HepG2 (cell line): ENCODE measurements at regions not wholly inside any gene's neighbourhood (a gene's known extent, or its start where the extent isn't known, plus 50 kb on each side); places are given as distances from the start of the nearest gene placed in this dataset.

Experiments used
- FOSL1 ChIP-seq: sonication (generic); formaldehyde crosslinking; IDR thresholded peaks from 2 replicates; pipeline ENCODE4 v1.9.0; 2021; ENCODE audit warnings: missing genetic modification reagents, borderline replicate concordance
- IKZF5 ChIP-seq: IDR thresholded peaks from 2 replicates; pipeline ENCODE4 v1.6.1; 2018; ENCODE audit warnings: missing genetic modification reagents, mild to moderate bottlenecking, missing compliant biosample characterization
- JARID2 ChIP-seq: sonication (generic); formaldehyde crosslinking; IDR thresholded peaks from 2 replicates; pipeline ENCODE4 v1.8.1; 2023; ENCODE audit warnings: missing genetic modification reagents, inconsistent platforms; ENCODE audit not compliant: insufficient replicate concordance
- KIAA2018 ChIP-seq: sonication (generic); formaldehyde crosslinking; IDR thresholded peaks from 2 replicates; pipeline ENCODE4 v1.5.0; 2020; ENCODE audit warnings: mild to moderate bottlenecking, missing genetic modification reagents, borderline replicate concordance
- MBD4 ChIP-seq: IDR thresholded peaks from 2 replicates; pipeline ENCODE4 v1.6.1; 2012; ENCODE audit warnings: low read length, inconsistent platforms, borderline replicate concordance
- MEIS1 ChIP-seq: sonication (generic); formaldehyde crosslinking; IDR thresholded peaks from 2 replicates; pipeline ENCODE4 v1.9.0; 2021; ENCODE audit warnings: mild to moderate bottlenecking, missing genetic modification reagents, moderate library complexity, borderline replicate concordance
- NCOA2 ChIP-seq: sonication (generic); formaldehyde crosslinking; IDR thresholded peaks from 2 replicates; pipeline ENCODE4 v1.8.0; 2022; ENCODE audit warnings: inconsistent platforms
- NFE2L1 ChIP-seq: sonication (generic); formaldehyde crosslinking; IDR thresholded peaks from 2 replicates; pipeline ENCODE4 v1.4.0; 2020; ENCODE audit warnings: missing genetic modification reagents, mild to moderate bottlenecking, borderline replicate concordance
- PRPF4 ChIP-seq: fragments of 200-400 bp; formaldehyde crosslinking; IDR thresholded peaks from 2 replicates; pipeline ENCODE4 v1.6.1; 2016; ENCODE audit warnings: low read length, low read depth; ENCODE audit not compliant: poor library complexity, severe bottlenecking
- SMAD9 ChIP-seq: sonication (generic); formaldehyde crosslinking; IDR thresholded peaks from 2 replicates; pipeline ENCODE4 v1.5.1; 2020; ENCODE audit warnings: mild to moderate bottlenecking, missing genetic modification reagents
- SRSF1 ChIP-seq: fragments of 200-400 bp; formaldehyde crosslinking; optimal IDR thresholded peaks from 2 replicates; pipeline ENCODE3; 2017; ENCODE audit warnings: mild to moderate bottlenecking, low read depth, low read length, moderate library complexity
- ZBTB49 ChIP-seq: sonication (generic); formaldehyde crosslinking; IDR thresholded peaks from 2 replicates; pipeline ENCODE4 v1.4.0; 2020; ENCODE audit warnings: missing genetic modification reagents, borderline replicate concordance
- ZKSCAN8 ChIP-seq: IDR thresholded peaks from 2 replicates; pipeline ENCODE4 v1.6.1; 2016; ENCODE audit warnings: borderline replicate concordance, missing genetic modification reagents, missing compliant biosample characterization
- ZNF124 ChIP-seq: sonication (generic); formaldehyde crosslinking; IDR thresholded peaks from 2 replicates; pipeline ENCODE4 v1.4.0; 2020; ENCODE audit warnings: missing genetic modification reagents
- ZNF430 ChIP-seq: sonication (generic); formaldehyde crosslinking; IDR thresholded peaks from 2 replicates; pipeline ENCODE4 v1.9.0; 2021; ENCODE audit warnings: mild to moderate bottlenecking, missing genetic modification reagents
- ZNF44 ChIP-seq: sonication (generic); formaldehyde crosslinking; IDR thresholded peaks from 2 replicates; pipeline ENCODE4 v1.5.1; 2020; ENCODE audit warnings: mild to moderate bottlenecking, missing genetic modification reagents
- ZNF441 ChIP-seq: sonication (generic); formaldehyde crosslinking; IDR thresholded peaks from 2 replicates; pipeline ENCODE4 v1.7.0; 2021; ENCODE audit warnings: missing genetic modification reagents, borderline replicate concordance
- ZNF468 ChIP-seq: sonication (generic); formaldehyde crosslinking; IDR thresholded peaks from 2 replicates; pipeline ENCODE4 v1.8.0; 2022; ENCODE audit warnings: mild to moderate bottlenecking, moderate library complexity, missing genetic modification reagents
- ZNF616 ChIP-seq: sonication (generic); formaldehyde crosslinking; IDR thresholded peaks from 2 replicates; pipeline ENCODE4 v1.5.0; 2020; ENCODE audit warnings: low read depth, mild to moderate bottlenecking, missing genetic modification reagents
- ZNF841 ChIP-seq: sonication (generic); formaldehyde crosslinking; IDR thresholded peaks from 2 replicates; pipeline ENCODE4 v1.8.1; 2023; ENCODE audit warnings: missing genetic modification reagents, borderline replicate concordance

GRCh38 chr11:93922830-93923229 is 72.4 kb upstream of the VSTM5 start (continued):
- TF ChIP-seq ZNF44 (CRISPR knock-in tag), result no peak
- no peak for TF ChIP-seq ZNF430
- no peak for TF ChIP-seq KIAA2018 (CRISPR knock-in tag)
- TF ChIP-seq FOSL1 (CRISPR knock-in tag), result no peak
- no peak for TF ChIP-seq SRSF1
- no peak for TF ChIP-seq MBD4
- peak; percentile 27; the same call in 1 of the 2 replicates for TF ChIP-seq ZNF441
- TF ChIP-seq MEIS1 (CRISPR knock-in tag), result no peak
- no peak for TF ChIP-seq ZNF616
- 0 out of 2 replicates have a peak, but pooled peaks have one; percentile 49 for TF ChIP-seq IKZF5
- TF ChIP-seq ZBTB49 (CRISPR knock-in tag), result no peak
- TF ChIP-seq ZKSCAN8 (CRISPR knock-in tag), result 0 out of 2 replicates have a peak, but pooled peaks have one; percentile 18
- TF ChIP-seq JARID2 (CRISPR knock-in tag), result no peak
- no peak for TF ChIP-seq NFE2L1 (CRISPR knock-in tag)
- TF ChIP-seq NCOA2 (CRISPR knock-in tag), result peak; percentile 45; the same call in 1 of the 2 replicates
- TF ChIP-seq PRPF4, result no peak
- TF ChIP-seq ZNF841, result no peak
- TF ChIP-seq SMAD9 (CRISPR knock-in tag), result no peak
- no peak for TF ChIP-seq ZNF468
- TF ChIP-seq ZNF124, result 0 out of 2 replicates have a peak, but pooled peaks have one; percentile 32
